ENCODE measurements at regions not wholly inside any gene's neighbourhood (a gene's known extent, or its start where the extent isn't known, plus 50 kb on each side); places are given as distances from the start of the nearest gene placed in this dataset.

- WGBS, 2 donors: 23 to 35% methylated on average over 1 of the region's 1 CpG
- no peaks in the 10 kb centered on the region for H3K27me3 ChIP-seq (ENCODE audit: control insufficient read depth in 1 of 2, insufficient read depth in 2 of 2, low read length in 1 of 2)
- H3K27ac ChIP-seq (ENCODE audit: low read depth in 1 of 2, low read length in 2 of 2): no peak overlapping the region
- H3K4me3 ChIP-seq (ENCODE audit: low read length in 2 of 2): no peak overlapping the region
- H3K4me1 ChIP-seq (ENCODE audit: control insufficient read depth in 1 of 2, insufficient read depth in 2 of 2, low read length in 2 of 2): no peaks in the 10 kb centered on the region
- DNase-seq (no peak), ATAC-seq (ENCODE audit: low FRiP score) (no peak)
- no peaks in the 10 kb centered on the region for H3K36me3 ChIP-seq (ENCODE audit: control insufficient read depth in 1 of 2, insufficient read depth in 2 of 2, low read length in 1 of 2)
- intact Hi-C loops (cut with DNase I): no loop called here
- H3K9me3 ChIP-seq (ENCODE audit: control insufficient read depth, low read length): no peaks in the 10 kb centered on the region
Observed at GRCh38 chr4:121219227-121219626, 55.1 kb upstream of the TNIP3 start.

GRCh38 chr4:121217351-121217750 lies 53.2 kb upstream of the TNIP3 start:
- WGBS, 2 donors: 62% methylated on average over 2 of the region's 2 CpGs
- H3K36me3 ChIP-seq (ENCODE audit: control insufficient read depth in 1 of 2, insufficient read depth in 2 of 2, low read length in 1 of 2): no peaks in the 10 kb centered on the region
- no peaks in the 10 kb centered on the region for H3K9me3 ChIP-seq (ENCODE audit: control insufficient read depth, low read length)
- H3K4me1 ChIP-seq (ENCODE audit: control insufficient read depth in 1 of 2, insufficient read depth in 2 of 2, low read length in 2 of 2): no peaks in the 10 kb centered on the region
- no peak overlapping the region for H3K4me3 ChIP-seq (ENCODE audit: low read length in 2 of 2)
- H3K27me3 ChIP-seq (ENCODE audit: control insufficient read depth in 1 of 2, insufficient read depth in 2 of 2, low read length in 1 of 2): no peaks in the 10 kb centered on the region
- ATAC-seq (ENCODE audit: low FRiP score): no peak
- no peak for DNase-seq
- intact Hi-C loops (cut with DNase I): no loop called here
- no peak overlapping the region for H3K27ac ChIP-seq (ENCODE audit: low read depth in 1 of 2, low read length in 2 of 2)

- ATAC-seq (ENCODE audit: low FRiP score) (no peak), DNase-seq (no peak)
- no peaks in the 10 kb centered on the region for H3K9me3 ChIP-seq (ENCODE audit: control insufficient read depth, low read length)
- no peaks in the 10 kb centered on the region for H3K4me1 ChIP-seq (ENCODE audit: control insufficient read depth in 1 of 2, insufficient read depth in 2 of 2, low read length in 2 of 2)
- H3K36me3 ChIP-seq (ENCODE audit: control insufficient read depth in 1 of 2, insufficient read depth in 2 of 2, low read length in 1 of 2): no peaks in the 10 kb centered on the region
- no peak overlapping the region for H3K4me3 ChIP-seq (ENCODE audit: low read length in 2 of 2)
- H3K27ac ChIP-seq (ENCODE audit: low read depth in 1 of 2, low read length in 2 of 2): no peak overlapping the region
- H3K27me3 ChIP-seq (ENCODE audit: control insufficient read depth in 1 of 2, insufficient read depth in 2 of 2, low read length in 1 of 2): no peaks in the 10 kb centered on the region
- WGBS, 2 donors: 58 to 64% methylated on average over 3 of the region's 3 CpGs
- intact Hi-C loops (cut with DNase I): no loop called here
Observed at GRCh38 chr4:121216461-121216860, 52.3 kb upstream of the TNIP3 start.

GRCh38 chr4:121213940-121214339 lies 49.8 kb upstream of the TNIP3 start:
- Histone ChIP-seq H3K27me3 (ENCODE audit: control insufficient read depth in 1 of 2, insufficient read depth in 2 of 2, low read length in 1 of 2) (no peaks in the 10 kb centered on the region), H3K4me1 (ENCODE audit: control insufficient read depth in 1 of 2, insufficient read depth in 2 of 2, low read length in 2 of 2) (no peaks in the 10 kb centered on the region), H3K27ac (ENCODE audit: low read depth in 1 of 2, low read length in 2 of 2) (no peak overlapping the region), H3K9me3 (ENCODE audit: control insufficient read depth, low read length) (no peaks in the 10 kb centered on the region), H3K4me3 (ENCODE audit: low read length in 2 of 2) (no peak overlapping the region), H3K36me3 (ENCODE audit: control insufficient read depth in 1 of 2, insufficient read depth in 2 of 2, low read length in 1 of 2) (no peaks in the 10 kb centered on the region)
- WGBS, 2 donors: 93 to 94% methylated on average over 7 of the region's 7 CpGs
- ATAC-seq (ENCODE audit: low FRiP score): no peak
- intact Hi-C loops (cut with DNase I): no loop called here
- DNase-seq: no peak
